RWPE2 (cell line): ENCODE measurements at regions not wholly inside any gene's neighbourhood (a gene's known extent, or its start where the extent isn't known, plus 50 kb on each side); places are given as distances from the start of the nearest gene placed in this dataset.

Source experiments
- ATAC-seq: fragments of 200-7000 bp; cut with Tn5 transposase; 3 replicates; pipeline ENCODE4 v1.9.1; 2021; ENCODE audit warnings: low read depth
- DNase-seq: peaks from one replicate; pipeline ENCODE4 v3.0.0-alpha.2; 2020; ENCODE audit warnings: low spot score
- H3K27ac ChIP-seq: fragments of 450-650 bp; 2 replicates; pipeline ENCODE4 v1.5.1; 2017; ENCODE audit warnings: mild to moderate bottlenecking; ENCODE audit not compliant: poor library complexity, severe bottlenecking
- H3K27me3 ChIP-seq: fragments of 250-450 bp; sonication (Bioruptor Pico); 2 replicates; pipeline ENCODE4 v1.5.1; 2021; ENCODE audit warnings: mild to moderate bottlenecking, moderate library complexity; ENCODE audit not compliant: insufficient read depth, poor library complexity, severe bottlenecking
- H3K36me3 ChIP-seq: fragments of 250-450 bp; sonication (Bioruptor Pico); 2 replicates; pipeline ENCODE4 v1.5.1; 2020; ENCODE audit warnings: low read depth, mild to moderate bottlenecking, moderate library complexity
- H3K4me1 ChIP-seq: fragments of 250-450 bp; sonication (Bioruptor Pico); 2 replicates; pipeline ENCODE4 v1.5.1; 2021; ENCODE audit warnings: mild to moderate bottlenecking, moderate library complexity; ENCODE audit not compliant: insufficient read depth, poor library complexity, severe bottlenecking
- H3K4me3 ChIP-seq: fragments of 250-450 bp; sonication (Bioruptor Pico); 2 replicates; pipeline ENCODE4 v1.5.1; 2021; ENCODE audit warnings: mild to moderate bottlenecking, moderate library complexity; ENCODE audit not compliant: severe bottlenecking
- H3K9me3 ChIP-seq: fragments of 250-450 bp; sonication (Bioruptor Pico); 2 replicates; pipeline ENCODE4 v1.5.1; 2021; ENCODE audit warnings: mild to moderate bottlenecking, moderate library complexity; ENCODE audit not compliant: severe bottlenecking
- CTCF ChIP-seq: fragments of 450-650 bp; IDR thresholded peaks from one replicate; pipeline ENCODE4 v1.5.1; 2017; ENCODE audit warnings: mild to moderate bottlenecking, moderate library complexity; ENCODE audit not compliant: poor library complexity, severe bottlenecking

GRCh38 chr15:69931156-69931555 is 166.6 kb downstream of the TLE3 start:
- DNase-seq (no peak), ATAC-seq (no peak)
- Histone ChIP-seq H3K4me3 (no peak overlapping the region), H3K4me1 (no peaks in the 10 kb centered on the region), H3K27me3 (peaks cover 28% of the 10 kb centered on the region), H3K27ac (no peak overlapping the region), H3K9me3 (no peaks in the 10 kb centered on the region), H3K36me3 (no peaks in the 10 kb centered on the region)
- TF ChIP-seq CTCF, result no peak

GRCh38 chr15:69934607-69935006 is 163.1 kb downstream of the TLE3 start:
- peaks cover 41% of the 10 kb centered on the region for H3K27me3 ChIP-seq
- no peak overlapping the region for H3K27ac ChIP-seq
- TF ChIP-seq CTCF, result no peak
- no peak for DNase-seq
- no peaks in the 10 kb centered on the region for H3K9me3 ChIP-seq
- ATAC-seq, result no peak
- no peaks in the 10 kb centered on the region for H3K36me3 ChIP-seq
- H3K4me1 ChIP-seq, result no peaks in the 10 kb centered on the region
- no peak overlapping the region for H3K4me3 ChIP-seq

- no peak for TF ChIP-seq CTCF
- no peaks in the 10 kb centered on the region for H3K9me3 ChIP-seq
- no peaks in the 10 kb centered on the region for H3K4me1 ChIP-seq
- no peaks in the 10 kb centered on the region for H3K36me3 ChIP-seq
- H3K27me3 ChIP-seq, result peaks cover 33% of the 10 kb centered on the region
- no peak overlapping the region for H3K27ac ChIP-seq
- H3K4me3 ChIP-seq, result no peak overlapping the region
- ATAC-seq (peak; percentile 33), DNase-seq (no peak)
Observed at GRCh38 chr15:69939513-69940440, 157.9 kb downstream of the TLE3 start.

- peaks cover 26% of the 10 kb centered on the region for H3K27me3 ChIP-seq
- no peak overlapping the region for H3K4me3 ChIP-seq
- DNase-seq (no peak), ATAC-seq (no peak)
- no peaks in the 10 kb centered on the region for H3K9me3 ChIP-seq
- no peaks in the 10 kb centered on the region for H3K4me1 ChIP-seq
- no peak for TF ChIP-seq CTCF
- no peak overlapping the region for H3K27ac ChIP-seq
- H3K36me3 ChIP-seq, result no peaks in the 10 kb centered on the region
Observed at GRCh38 chr15:69940441-69941300, 157.0 kb downstream of the TLE3 start.
